ENCODE measurements at regions not wholly inside any gene's neighbourhood (a gene's known extent, or its start where the extent isn't known, plus 50 kb on each side); places are given as distances from the start of the nearest gene placed in this dataset.

- Mint-ChIP-seq H3K27me3 (peaks cover 8 to 17% of the 10 kb centered on the region in 2 donors), H3K4me1 (peaks cover 0 to 6% (median 4%) of the 10 kb centered on the region in 4 donors)
Measured at GRCh38 chr15:95295896-95296625, 1034.4 kb upstream of the NR2F2 start.

GRCh38 chr15:95296643-95297042 lies 1033.9 kb upstream of the NR2F2 start:
- CTCF ChIA-PET (ENCODE audit: partially characterized antibody) = no interaction called here
- Histone ChIP-seq H3K36me3 (ENCODE audit: insufficient read depth, low read length) (no peaks in the 10 kb centered on the region), H3K27ac (ENCODE audit: low read depth, low read length) (no peak overlapping the region), H3K4me1 (ENCODE audit: insufficient read depth, low read length) (no peaks in the 10 kb centered on the region), H3K27me3 (ENCODE audit: insufficient read depth, low read length) (no peaks in the 10 kb centered on the region), H3K9me3 (ENCODE audit: control insufficient read depth in 1 of 2, low read length in 2 of 2) (no peaks in the 10 kb centered on the region), H3K4me3 (ENCODE audit: low read length in 2 of 2) (no peak overlapping the region)
- POLR2A ChIA-PET (ENCODE audit: partially characterized antibody) = no interaction called here
- intact Hi-C loops (cut with micrococcal nuclease) = no loop called here
- peaks cover 10 to 16% of the 10 kb centered on the region in 2 donors for H3K27me3 Mint-ChIP-seq
- no peak overlapping the region for H3K4me3 Mint-ChIP-seq
- H3K36me3 Mint-ChIP-seq = no peaks in the 10 kb centered on the region
- DNase-seq = no peak
- peaks cover 0 to 4% (median 0%) of the 10 kb centered on the region in 8 donors for H3K9me3 Mint-ChIP-seq
- no peak overlapping the region for H3K27ac Mint-ChIP-seq
- H3K4me1 Mint-ChIP-seq = peaks cover 0 to 6% (median 4%) of the 10 kb centered on the region in 4 donors

More at GRCh38 chr15:95295896-95296625, 1034.4 kb upstream of the NR2F2 start:
- no peaks in the 10 kb centered on the region for H3K36me3 ChIP-seq (ENCODE audit: insufficient read depth, low read length)
- no peaks in the 10 kb centered on the region for H3K9me3 ChIP-seq (ENCODE audit: control insufficient read depth in 1 of 2, low read length in 2 of 2)
- no peak overlapping the region for H3K4me3 ChIP-seq (ENCODE audit: low read length in 2 of 2)
- intact Hi-C loops (cut with micrococcal nuclease) = no loop called here
- no peak for DNase-seq
- Mint-ChIP-seq H3K9me3 (no peaks in the 10 kb centered on the region), H3K4me3 (no peak overlapping the region), H3K27ac (no peak overlapping the region), H3K36me3 (no peaks in the 10 kb centered on the region)
- ChIA-PET POLR2A (ENCODE audit: partially characterized antibody) (no interaction called here), CTCF (ENCODE audit: partially characterized antibody) (interaction anchor here (1.4 kb wide), 1 partner anchor 10 kb away, joined by 3 read pairs; no protein-coding TSS in a partner anchor)
- no peaks in the 10 kb centered on the region for H3K27me3 ChIP-seq (ENCODE audit: insufficient read depth, low read length)
- no peak overlapping the region for H3K27ac ChIP-seq (ENCODE audit: low read depth, low read length)
- H3K4me1 ChIP-seq (ENCODE audit: insufficient read depth, low read length) = no peaks in the 10 kb centered on the region

GRCh38 chr15:95298729-95299128 lies 1031.8 kb upstream of the NR2F2 start:
- H3K36me3 Mint-ChIP-seq = no peaks in the 10 kb centered on the region
- CTCF ChIA-PET (ENCODE audit: partially characterized antibody) = no interaction called here
- intact Hi-C loops (cut with micrococcal nuclease) = no loop called here

GRCh38 chr15:95300958-95301357 lies 1029.5 kb upstream of the NR2F2 start:
- H3K36me3 ChIP-seq (ENCODE audit: insufficient read depth, low read length) = no peaks in the 10 kb centered on the region
- POLR2A ChIA-PET (ENCODE audit: partially characterized antibody) = no interaction called here
- CTCF ChIA-PET (ENCODE audit: partially characterized antibody) = no interaction called here
- no peak overlapping the region for H3K27ac Mint-ChIP-seq
- intact Hi-C loops (cut with micrococcal nuclease) = loop anchor here (10.0 kb wide), 1 partner anchor 54 kb away; no protein-coding TSS in a partner anchor
- H3K4me3 ChIP-seq (ENCODE audit: low read length in 2 of 2) = no peak overlapping the region
- no peak overlapping the region for H3K4me3 Mint-ChIP-seq
- H3K4me1 Mint-ChIP-seq = peaks cover 0 to 7% (median 4%) of the 10 kb centered on the region in 4 donors
- H3K9me3 ChIP-seq (ENCODE audit: control insufficient read depth in 1 of 2, low read length in 2 of 2) = no peaks in the 10 kb centered on the region
- peaks cover 3 to 4% of the 10 kb centered on the region in 2 donors for H3K27me3 Mint-ChIP-seq
- DNase-seq = no peak
- no peaks in the 10 kb centered on the region for H3K4me1 ChIP-seq (ENCODE audit: insufficient read depth, low read length)
- no peaks in the 10 kb centered on the region for H3K27me3 ChIP-seq (ENCODE audit: insufficient read depth, low read length)
- peaks cover 0 to 4% (median 0%) of the 10 kb centered on the region in 8 donors for H3K9me3 Mint-ChIP-seq
- H3K27ac ChIP-seq (ENCODE audit: low read depth, low read length) = no peak overlapping the region
- no peaks in the 10 kb centered on the region for H3K36me3 Mint-ChIP-seq

More at GRCh38 chr15:95298729-95299128, 1031.8 kb upstream of the NR2F2 start:
- H3K9me3 Mint-ChIP-seq = peaks cover 0 to 4% (median 0%) of the 10 kb centered on the region in 8 donors
- H3K27ac Mint-ChIP-seq = no peak overlapping the region
- H3K4me1 Mint-ChIP-seq = peaks cover 0 to 7% (median 4%) of the 10 kb centered on the region in 4 donors
- no peaks in the 10 kb centered on the region for H3K36me3 ChIP-seq (ENCODE audit: insufficient read depth, low read length)
- no peaks in the 10 kb centered on the region for H3K9me3 ChIP-seq (ENCODE audit: control insufficient read depth in 1 of 2, low read length in 2 of 2)
- H3K4me3 Mint-ChIP-seq = no peak overlapping the region
- no peak overlapping the region for H3K4me3 ChIP-seq (ENCODE audit: low read length in 2 of 2)
- H3K27me3 ChIP-seq (ENCODE audit: insufficient read depth, low read length) = no peaks in the 10 kb centered on the region
- no peak for DNase-seq
- peaks cover 8 to 11% of the 10 kb centered on the region in 2 donors for H3K27me3 Mint-ChIP-seq
- POLR2A ChIA-PET (ENCODE audit: partially characterized antibody) = no interaction called here
- no peak overlapping the region for H3K27ac ChIP-seq (ENCODE audit: low read depth, low read length)
- H3K4me1 ChIP-seq (ENCODE audit: insufficient read depth, low read length) = no peaks in the 10 kb centered on the region

- no peaks in the 10 kb centered on the region for H3K36me3 Mint-ChIP-seq
- Histone ChIP-seq H3K4me3 (ENCODE audit: low read length in 2 of 2) (no peak overlapping the region), H3K36me3 (ENCODE audit: insufficient read depth, low read length) (no peaks in the 10 kb centered on the region), H3K27me3 (ENCODE audit: insufficient read depth, low read length) (no peaks in the 10 kb centered on the region), H3K4me1 (ENCODE audit: insufficient read depth, low read length) (no peaks in the 10 kb centered on the region), H3K9me3 (ENCODE audit: control insufficient read depth in 1 of 2, low read length in 2 of 2) (no peaks in the 10 kb centered on the region), H3K27ac (ENCODE audit: low read depth, low read length) (no peak overlapping the region)
- H3K4me1 Mint-ChIP-seq = peaks cover 0 to 7% (median 4%) of the 10 kb centered on the region in 4 donors
- no peak overlapping the region for H3K4me3 Mint-ChIP-seq
- H3K9me3 Mint-ChIP-seq = peaks cover 0 to 4% (median 0%) of the 10 kb centered on the region in 8 donors
- ChIA-PET POLR2A (ENCODE audit: partially characterized antibody) (no interaction called here), CTCF (ENCODE audit: partially characterized antibody) (no interaction called here)
- peaks cover 3 to 4% of the 10 kb centered on the region in 2 donors for H3K27me3 Mint-ChIP-seq
- DNase-seq = peak in 1 of 5 donors; percentile 3
- intact Hi-C loops (cut with micrococcal nuclease) = loop anchor here (10.0 kb wide), 1 partner anchor 53 kb away; no protein-coding TSS in a partner anchor
- H3K27ac Mint-ChIP-seq = no peak overlapping the region
Measured at GRCh38 chr15:95302206-95302605, 1028.3 kb upstream of the NR2F2 start.

GRCh38 chr15:95302809-95303208 lies 1027.7 kb upstream of the NR2F2 start:
- Mint-ChIP-seq H3K27ac (no peak overlapping the region), H3K36me3 (no peaks in the 10 kb centered on the region), H3K27me3 (peaks cover 1 to 2% of the 10 kb centered on the region in 2 donors), H3K4me1 (peaks cover 0 to 7% (median 4%) of the 10 kb centered on the region in 4 donors), H3K4me3 (no peak overlapping the region), H3K9me3 (peaks cover 0 to 4% (median 0%) of the 10 kb centered on the region in 8 donors)
- intact Hi-C loops (cut with micrococcal nuclease) = loop anchor here (10.0 kb wide), 1 partner anchor 52 kb away; no protein-coding TSS in a partner anchor
- POLR2A ChIA-PET (ENCODE audit: partially characterized antibody) = no interaction called here
- H3K4me1 ChIP-seq (ENCODE audit: insufficient read depth, low read length) = no peaks in the 10 kb centered on the region
- CTCF ChIA-PET (ENCODE audit: partially characterized antibody) = no interaction called here
- H3K36me3 ChIP-seq (ENCODE audit: insufficient read depth, low read length) = no peaks in the 10 kb centered on the region
- H3K27ac ChIP-seq (ENCODE audit: low read depth, low read length) = no peak overlapping the region
- H3K27me3 ChIP-seq (ENCODE audit: insufficient read depth, low read length) = no peaks in the 10 kb centered on the region
- DNase-seq = no peak
- H3K9me3 ChIP-seq (ENCODE audit: control insufficient read depth in 1 of 2, low read length in 2 of 2) = no peaks in the 10 kb centered on the region
- no peak overlapping the region for H3K4me3 ChIP-seq (ENCODE audit: low read length in 2 of 2)

- Histone ChIP-seq H3K4me3 (ENCODE audit: low read length in 2 of 2) (no peak overlapping the region), H3K4me1 (ENCODE audit: insufficient read depth, low read length) (no peaks in the 10 kb centered on the region), H3K36me3 (ENCODE audit: insufficient read depth, low read length) (no peaks in the 10 kb centered on the region), H3K9me3 (ENCODE audit: control insufficient read depth in 1 of 2, low read length in 2 of 2) (no peaks in the 10 kb centered on the region), H3K27ac (ENCODE audit: low read depth, low read length) (no peak overlapping the region), H3K27me3 (ENCODE audit: insufficient read depth, low read length) (no peaks in the 10 kb centered on the region)
- H3K9me3 Mint-ChIP-seq = peaks cover 0 to 4% (median 0%) of the 10 kb centered on the region in 8 donors
- CTCF ChIA-PET (ENCODE audit: partially characterized antibody) = interaction anchor here (1.2 kb wide), 1 partner anchor 13 kb away, joined by 3 read pairs; no protein-coding TSS in a partner anchor
- no peak for DNase-seq
- intact Hi-C loops (cut with micrococcal nuclease) = loop anchor here (10.0 kb wide), 1 partner anchor 51 kb away; no protein-coding TSS in a partner anchor
- POLR2A ChIA-PET (ENCODE audit: partially characterized antibody) = no interaction called here
- H3K36me3 Mint-ChIP-seq = no peaks in the 10 kb centered on the region
- no peak overlapping the region for H3K4me3 Mint-ChIP-seq
- H3K27me3 Mint-ChIP-seq = peaks cover 0 to 2% of the 10 kb centered on the region in 2 donors
- no peak overlapping the region for H3K27ac Mint-ChIP-seq
- H3K4me1 Mint-ChIP-seq = peaks cover 0 to 3% (median 1%) of the 10 kb centered on the region in 4 donors
Measured at GRCh38 chr15:95303713-95304112, 1026.8 kb upstream of the NR2F2 start.

Measured in CD4-positive, alpha-beta memory T cell (primary cell).